ENCODE measurements at regions not wholly inside any gene's neighbourhood (a gene's known extent, or its start where the extent isn't known, plus 50 kb on each side); places are given as distances from the start of the nearest gene placed in this dataset.

DNA sequence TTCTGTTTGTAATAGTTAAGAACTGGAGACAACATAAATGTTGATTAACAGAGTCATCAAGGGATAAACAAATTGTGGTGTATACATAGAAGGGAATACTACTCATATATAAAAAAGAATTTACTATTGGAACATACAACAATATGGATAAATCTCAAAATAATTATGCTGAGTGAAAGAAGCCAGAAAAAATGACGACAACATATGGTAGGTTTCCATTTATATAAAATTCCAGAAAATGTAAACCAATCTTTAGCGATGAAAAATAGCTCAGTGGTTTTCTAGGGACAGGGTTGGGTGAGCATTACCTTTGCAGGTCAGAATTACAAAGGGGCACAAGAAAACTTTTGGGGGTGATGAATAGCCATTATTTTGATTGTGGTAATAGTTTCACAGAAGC lies 431.6 kb downstream of the PTPRU start:
- no peak for TF ChIP-seq POLR2A (IDR thresholded peaks at IDR 0.05)
- TF ChIP-seq, protein P1, sequence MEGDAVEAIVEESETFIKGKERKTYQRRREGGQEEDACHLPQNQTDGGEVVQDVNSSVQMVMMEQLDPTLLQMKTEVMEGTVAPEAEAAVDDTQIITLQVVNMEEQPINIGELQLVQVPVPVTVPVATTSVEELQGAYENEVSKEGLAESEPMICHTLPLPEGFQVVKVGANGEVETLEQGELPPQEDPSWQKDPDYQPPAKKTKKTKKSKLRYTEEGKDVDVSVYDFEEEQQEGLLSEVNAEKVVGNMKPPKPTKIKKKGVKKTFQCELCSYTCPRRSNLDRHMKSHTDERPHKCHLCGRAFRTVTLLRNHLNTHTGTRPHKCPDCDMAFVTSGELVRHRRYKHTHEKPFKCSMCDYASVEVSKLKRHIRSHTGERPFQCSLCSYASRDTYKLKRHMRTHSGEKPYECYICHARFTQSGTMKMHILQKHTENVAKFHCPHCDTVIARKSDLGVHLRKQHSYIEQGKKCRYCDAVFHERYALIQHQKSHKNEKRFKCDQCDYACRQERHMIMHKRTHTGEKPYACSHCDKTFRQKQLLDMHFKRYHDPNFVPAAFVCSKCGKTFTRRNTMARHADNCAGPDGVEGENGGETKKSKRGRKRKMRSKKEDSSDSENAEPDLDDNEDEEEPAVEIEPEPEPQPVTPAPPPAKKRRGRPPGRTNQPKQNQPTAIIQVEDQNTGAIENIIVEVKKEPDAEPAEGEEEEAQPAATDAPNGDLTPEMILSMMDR (IDR thresholded peaks at IDR 0.05): no peak
